K562 (cell line): ENCODE measurements at regions not wholly inside any gene's neighbourhood (a gene's known extent, or its start where the extent isn't known, plus 50 kb on each side); places are given as distances from the start of the nearest gene placed in this dataset.

ENCODE experiments used
- ELK1 ChIP-seq: sonication (generic); formaldehyde crosslinking; IDR thresholded peaks from 2 replicates; pipeline ENCODE4 v1.8.1; 2022; ENCODE audit warnings: missing genetic modification reagents
- MAFK ChIP-seq: IDR thresholded peaks from 2 replicates; pipeline ENCODE4 v1.6.1; 2011; ENCODE audit warnings: low read length, improper control_type of control experiment
- MAX ChIP-seq: sonication (generic); formaldehyde crosslinking; IDR thresholded peaks from 2 replicates; pipeline ENCODE4 v1.9.0; 2022; ENCODE audit warnings: mild to moderate bottlenecking, missing genetic modification reagents
- PPARD ChIP-seq: fragments of 250-450 bp; sonication (Bioruptor Pico); IDR thresholded peaks from 2 replicates; pipeline ENCODE4 v1.8.0; 2022; ENCODE audit warnings: inconsistent platforms, mild to moderate bottlenecking, moderate library complexity
- RFX5 ChIP-seq: IDR thresholded peaks from 2 replicates; pipeline ENCODE4 v1.6.1; 2011; ENCODE audit warnings: low read depth, mild to moderate bottlenecking, improper control_type of control experiment, low read length
- XRCC3 ChIP-seq: fragments of 450-650 bp; IDR thresholded peaks from 2 replicates; pipeline ENCODE4 v1.6.1; 2017; ENCODE audit warnings: mild to moderate bottlenecking, moderate library complexity
- ZNF780A ChIP-seq: fragments of 250-450 bp; sonication (Bioruptor Pico); IDR thresholded peaks from 2 replicates; pipeline ENCODE4 v1.5.0; 2021; ENCODE audit warnings: mild to moderate bottlenecking
- TF ChIP-seq, protein P1 (sequence below), 2 experiments: fragments of 450-650 bp; formaldehyde crosslinking in 1 of 2; IDR thresholded peaks; 2 replicates each; pipeline versions ENCODE4 v1.4.0 to v1.6.1; 2014 to 2020; ENCODE audit warnings: mild to moderate bottlenecking in 2 of 2, borderline replicate concordance in 1 of 2, low read depth in 1 of 2

DNA sequence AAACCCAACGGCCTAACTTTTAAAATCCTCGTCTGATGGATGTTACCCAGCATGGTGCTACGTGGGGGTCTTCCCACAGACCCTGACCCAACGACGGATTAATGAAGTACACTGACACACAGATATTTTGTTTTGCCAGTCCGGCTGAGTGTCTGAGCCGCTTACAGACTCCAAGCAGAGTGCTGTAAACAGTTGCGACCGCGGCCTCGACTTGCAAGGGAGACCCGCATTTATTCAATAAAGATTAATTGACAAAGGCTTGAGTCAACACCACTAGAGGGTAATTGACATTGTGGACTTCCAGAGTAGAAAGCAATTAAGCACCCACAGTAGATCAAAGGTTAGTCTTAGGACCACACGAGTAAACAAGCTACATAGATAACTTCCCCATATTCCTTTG is 1042.4 kb downstream of the AACS start:
- TF ChIP-seq RFX5 (no peak), ELK1 (CRISPR knock-in tag) (no peak), XRCC3 (no peak), MAX (CRISPR knock-in tag) (no peak), PPARD (CRISPR knock-in tag) (no peak), ZNF780A (CRISPR knock-in tag) (no peak), MAFK (no peak)
- TF ChIP-seq, protein P1, sequence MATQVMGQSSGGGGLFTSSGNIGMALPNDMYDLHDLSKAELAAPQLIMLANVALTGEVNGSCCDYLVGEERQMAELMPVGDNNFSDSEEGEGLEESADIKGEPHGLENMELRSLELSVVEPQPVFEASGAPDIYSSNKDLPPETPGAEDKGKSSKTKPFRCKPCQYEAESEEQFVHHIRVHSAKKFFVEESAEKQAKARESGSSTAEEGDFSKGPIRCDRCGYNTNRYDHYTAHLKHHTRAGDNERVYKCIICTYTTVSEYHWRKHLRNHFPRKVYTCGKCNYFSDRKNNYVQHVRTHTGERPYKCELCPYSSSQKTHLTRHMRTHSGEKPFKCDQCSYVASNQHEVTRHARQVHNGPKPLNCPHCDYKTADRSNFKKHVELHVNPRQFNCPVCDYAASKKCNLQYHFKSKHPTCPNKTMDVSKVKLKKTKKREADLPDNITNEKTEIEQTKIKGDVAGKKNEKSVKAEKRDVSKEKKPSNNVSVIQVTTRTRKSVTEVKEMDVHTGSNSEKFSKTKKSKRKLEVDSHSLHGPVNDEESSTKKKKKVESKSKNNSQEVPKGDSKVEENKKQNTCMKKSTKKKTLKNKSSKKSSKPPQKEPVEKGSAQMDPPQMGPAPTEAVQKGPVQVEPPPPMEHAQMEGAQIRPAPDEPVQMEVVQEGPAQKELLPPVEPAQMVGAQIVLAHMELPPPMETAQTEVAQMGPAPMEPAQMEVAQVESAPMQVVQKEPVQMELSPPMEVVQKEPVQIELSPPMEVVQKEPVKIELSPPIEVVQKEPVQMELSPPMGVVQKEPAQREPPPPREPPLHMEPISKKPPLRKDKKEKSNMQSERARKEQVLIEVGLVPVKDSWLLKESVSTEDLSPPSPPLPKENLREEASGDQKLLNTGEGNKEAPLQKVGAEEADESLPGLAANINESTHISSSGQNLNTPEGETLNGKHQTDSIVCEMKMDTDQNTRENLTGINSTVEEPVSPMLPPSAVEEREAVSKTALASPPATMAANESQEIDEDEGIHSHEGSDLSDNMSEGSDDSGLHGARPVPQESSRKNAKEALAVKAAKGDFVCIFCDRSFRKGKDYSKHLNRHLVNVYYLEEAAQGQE (IDR thresholded peaks at IDR 0.05; ENCODE audit: borderline replicate concordance), result no peak
- TF ChIP-seq, protein P1 (CRISPR knock-in tag; IDR thresholded peaks at IDR 0.05; ENCODE audit: low read depth), result no peak
